ENCODE measurements at regions not wholly inside any gene's neighbourhood (a gene's known extent, or its start where the extent isn't known, plus 50 kb on each side); places are given as distances from the start of the nearest gene placed in this dataset.

GRCh38 chr1:229975047-229975446 lies 92.0 kb upstream of the GALNT2 start:
- Histone ChIP-seq H3K36me3 (ENCODE audit: insufficient read depth, low read length) (no peaks in the 10 kb centered on the region), H3K9me2 (ENCODE audit: insufficient read depth, low read length) (no peaks in the 10 kb centered on the region), H3K9me3 (ENCODE audit: low read length) (no peaks in the 10 kb centered on the region), H3K9ac (ENCODE audit: low read length) (no peak overlapping the region), H4K20me1 (ENCODE audit: insufficient read depth) (no peaks in the 10 kb centered on the region), H3K4me2 (ENCODE audit: low read length) (no peak overlapping the region), H3K79me2 (replicated peaks; ENCODE audit: insufficient read depth, low read length) (no peaks in the 10 kb centered on the region), H3F3A (ENCODE audit: insufficient read depth, low read length, poor library complexity, severe bottlenecking) (no peaks in the 10 kb centered on the region), H3K4me3 (ENCODE audit: low read length) (no peak overlapping the region), H3K27ac (ENCODE audit: low read length) (no peak overlapping the region), H2AFZ (ENCODE audit: low read depth, low read length) (no peak overlapping the region), H3K27me3 (ENCODE audit: insufficient read depth, low read depth, low read length) (no peaks in the 10 kb centered on the region)
- TF ChIP-seq RAD21 (conservative IDR thresholded peaks at IDR 0.05): no peak
- TF ChIP-seq SMC3 (conservative IDR thresholded peaks at IDR 0.05; ENCODE audit: poor library complexity): no peak
- TF ChIP-seq MXI1 (conservative IDR thresholded peaks at IDR 0.05; ENCODE audit: poor library complexity, severe bottlenecking): no peak
- no peak for TF ChIP-seq POLR2AphosphoS5 (IDR thresholded peaks at IDR 0.05)

GRCh38 chr1:229980009-229980408 lies 87.0 kb upstream of the GALNT2 start:
- TF ChIP-seq RAD21 (conservative IDR thresholded peaks at IDR 0.05) (no peak), POLR2AphosphoS5 (IDR thresholded peaks at IDR 0.05) (no peak), EZH2 (IDR thresholded peaks at IDR 0.05; ENCODE audit: borderline replicate concordance, insufficient read depth, low read length, poor library complexity, severe bottlenecking) (no peak), CTCF (IDR thresholded peaks at IDR 0.05; ENCODE audit: poor library complexity, severe bottlenecking) (no peak), SMC3 (conservative IDR thresholded peaks at IDR 0.05; ENCODE audit: poor library complexity) (no peak), MXI1 (conservative IDR thresholded peaks at IDR 0.05; ENCODE audit: poor library complexity, severe bottlenecking) (no peak), TAF1 (IDR thresholded peaks at IDR 0.05; ENCODE audit: low read depth) (no peak), REST (IDR thresholded peaks at IDR 0.05; ENCODE audit: borderline replicate concordance) (no peak), EP300 (conservative IDR thresholded peaks at IDR 0.05; ENCODE audit: poor library complexity, severe bottlenecking) (no peak)
- Histone ChIP-seq H3K9ac (ENCODE audit: low read length) (no peak overlapping the region), H3K4me3 (ENCODE audit: low read length) (no peak overlapping the region), H3K36me3 (ENCODE audit: insufficient read depth, low read length) (no peaks in the 10 kb centered on the region), H3K9me2 (ENCODE audit: insufficient read depth, low read length) (no peaks in the 10 kb centered on the region), H3K27ac (ENCODE audit: low read length) (no peak overlapping the region), H3K79me2 (replicated peaks; ENCODE audit: insufficient read depth, low read length) (no peaks in the 10 kb centered on the region), H4K20me1 (ENCODE audit: insufficient read depth) (no peaks in the 10 kb centered on the region), H3K4me2 (ENCODE audit: low read length) (no peak overlapping the region), H3F3A (ENCODE audit: insufficient read depth, low read length, poor library complexity, severe bottlenecking) (no peaks in the 10 kb centered on the region), H2AFZ (ENCODE audit: low read depth, low read length) (no peak overlapping the region), H3K27me3 (ENCODE audit: insufficient read depth, low read depth, low read length) (no peaks in the 10 kb centered on the region), H3K9me3 (ENCODE audit: low read length) (no peaks in the 10 kb centered on the region)

- Histone ChIP-seq H4K20me1 (ENCODE audit: insufficient read depth) (no peaks in the 10 kb centered on the region), H3K9me2 (ENCODE audit: insufficient read depth, low read length) (no peaks in the 10 kb centered on the region), H3K79me2 (replicated peaks; ENCODE audit: insufficient read depth, low read length) (no peaks in the 10 kb centered on the region), H3K36me3 (ENCODE audit: insufficient read depth, low read length) (no peaks in the 10 kb centered on the region), H3K9ac (ENCODE audit: low read length) (no peak overlapping the region), H3K9me3 (ENCODE audit: low read length) (no peaks in the 10 kb centered on the region), H2AFZ (ENCODE audit: low read depth, low read length) (no peak overlapping the region), H3K27me3 (ENCODE audit: insufficient read depth, low read depth, low read length) (no peaks in the 10 kb centered on the region), H3K27ac (ENCODE audit: low read length) (no peak overlapping the region), H3F3A (ENCODE audit: insufficient read depth, low read length, poor library complexity, severe bottlenecking) (no peaks in the 10 kb centered on the region), H3K4me2 (ENCODE audit: low read length) (no peak overlapping the region), H3K4me3 (ENCODE audit: low read length) (no peak overlapping the region)
- TF ChIP-seq SMC3 (conservative IDR thresholded peaks at IDR 0.05; ENCODE audit: poor library complexity) (no peak), RAD21 (conservative IDR thresholded peaks at IDR 0.05) (no peak), EP300 (conservative IDR thresholded peaks at IDR 0.05; ENCODE audit: poor library complexity, severe bottlenecking) (no peak), POLR2AphosphoS5 (IDR thresholded peaks at IDR 0.05) (no peak), REST (IDR thresholded peaks at IDR 0.05; ENCODE audit: borderline replicate concordance) (no peak), EZH2 (IDR thresholded peaks at IDR 0.05; ENCODE audit: borderline replicate concordance, insufficient read depth, low read length, poor library complexity, severe bottlenecking) (no peak), TAF1 (IDR thresholded peaks at IDR 0.05; ENCODE audit: low read depth) (no peak), MXI1 (conservative IDR thresholded peaks at IDR 0.05; ENCODE audit: poor library complexity, severe bottlenecking) (no peak), CTCF (IDR thresholded peaks at IDR 0.05; ENCODE audit: poor library complexity, severe bottlenecking) (no peak)
Observed at GRCh38 chr1:229981736-229982135, 85.3 kb upstream of the GALNT2 start.
